Activated T-helper 17 cell treated with anti-CD3 and anti-CD28 coated beads, Interleukin-2, amount 50 U/mL, for 72 hours (primary cell): ENCODE measurements at regions not wholly inside any gene's neighbourhood (a gene's known extent, or its start where the extent isn't known, plus 50 kb on each side); places are given as distances from the start of the nearest gene placed in this dataset.
A peak's percentile ranks its signal among the peaks of the same experiment; 100 is the strongest.
"Not testable (repeated sequence)": the region's sequence is repeated elsewhere in the genome, so short reads cannot be mapped to it uniquely, and the experiment has no call there.

ENCODE experiments used
- ATAC-seq: fragments of 150-1000 bp; cut with Tn5 transposase; replicated peaks from 2 replicates; pipeline ENCODE4 v1.10.0; 2021; ENCODE audit warnings: mild to moderate bottlenecking, moderate library complexity
- H3K27ac Mint-ChIP-seq: one replicate; pipeline ENCODE4 v1.8.0; 2022; ENCODE audit warnings: mixed read lengths
- H3K27me3 Mint-ChIP-seq: one replicate; pipeline ENCODE4 v1.8.0; 2022; ENCODE audit warnings: mixed read lengths
- H3K36me3 Mint-ChIP-seq: one replicate; pipeline ENCODE4 v1.8.0; 2022; ENCODE audit warnings: low read depth, mild to moderate bottlenecking, mixed read lengths
- H3K4me1 Mint-ChIP-seq: one replicate; pipeline ENCODE4 v1.8.0; 2022; ENCODE audit warnings: mixed read lengths
- H3K4me3 Mint-ChIP-seq: one replicate; pipeline ENCODE4 v1.8.0; 2022; ENCODE audit warnings: mild to moderate bottlenecking, mixed read lengths
- H3K9me3 Mint-ChIP-seq: one replicate; pipeline ENCODE4 v1.8.0; 2022; ENCODE audit warnings: mixed read lengths

GRCh38 chr16:88241404-88242311 lies 141.1 kb upstream of the ZNF469 start:
- not testable (repeated sequence) for H3K9me3 Mint-ChIP-seq, H3K4me3 Mint-ChIP-seq, H3K4me1 Mint-ChIP-seq, H3K36me3 Mint-ChIP-seq, H3K27ac Mint-ChIP-seq, ATAC-seq
- H3K27me3 Mint-ChIP-seq = peaks cover 14% of the 10 kb centered on the region

DNA sequence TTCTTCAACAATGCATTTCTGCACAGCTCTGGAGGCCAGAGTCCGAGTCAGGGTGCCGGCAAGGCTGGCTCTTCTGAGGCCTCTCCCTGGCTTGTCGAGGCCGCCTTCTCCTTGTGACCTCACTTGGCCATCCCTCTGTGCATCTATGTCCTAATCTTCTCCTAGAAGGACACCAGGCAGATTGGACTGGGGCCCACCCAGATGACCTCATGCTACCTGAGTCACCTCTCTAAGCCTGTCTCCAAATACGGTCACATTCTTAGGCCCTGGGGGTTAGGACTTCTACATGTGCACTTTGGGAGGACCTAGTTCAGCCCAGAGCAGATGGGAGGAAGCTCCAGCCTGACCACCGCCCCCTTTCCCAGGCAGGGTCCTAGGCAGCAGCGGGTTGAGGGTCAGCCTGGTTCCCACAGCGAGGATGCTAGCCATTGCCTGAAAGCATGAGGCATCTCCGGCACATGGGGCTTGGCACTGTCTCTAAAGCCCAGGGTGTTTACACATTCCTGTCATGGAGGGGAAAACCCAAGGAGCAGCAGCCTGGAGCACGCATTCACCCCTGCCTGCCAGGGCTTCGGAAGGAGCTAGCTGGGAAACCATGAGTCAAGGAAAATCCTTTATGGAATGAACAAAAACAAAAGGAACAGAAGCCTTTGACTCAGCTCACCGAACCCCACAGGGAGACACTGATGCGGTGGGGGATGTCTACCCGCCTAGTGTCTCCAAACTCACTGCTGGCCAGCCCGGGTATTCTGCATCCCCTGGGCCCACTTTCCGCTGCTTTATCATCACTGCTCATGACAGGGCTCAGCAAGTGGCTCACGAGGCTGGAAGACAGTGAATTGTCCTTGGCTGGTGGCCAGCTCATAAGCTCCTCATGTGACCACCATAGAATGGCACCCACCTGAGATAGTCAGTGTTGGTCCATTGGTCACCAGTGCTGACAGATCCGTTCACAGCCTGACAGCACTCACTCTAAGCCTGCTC lies 140.2 kb upstream of the ZNF469 start:
- H3K27me3 Mint-ChIP-seq = peaks cover 14% of the 10 kb centered on the region
- not testable (repeated sequence) for H3K9me3 Mint-ChIP-seq, ATAC-seq, H3K27ac Mint-ChIP-seq, H3K36me3 Mint-ChIP-seq, H3K4me3 Mint-ChIP-seq, H3K4me1 Mint-ChIP-seq

DNA sequence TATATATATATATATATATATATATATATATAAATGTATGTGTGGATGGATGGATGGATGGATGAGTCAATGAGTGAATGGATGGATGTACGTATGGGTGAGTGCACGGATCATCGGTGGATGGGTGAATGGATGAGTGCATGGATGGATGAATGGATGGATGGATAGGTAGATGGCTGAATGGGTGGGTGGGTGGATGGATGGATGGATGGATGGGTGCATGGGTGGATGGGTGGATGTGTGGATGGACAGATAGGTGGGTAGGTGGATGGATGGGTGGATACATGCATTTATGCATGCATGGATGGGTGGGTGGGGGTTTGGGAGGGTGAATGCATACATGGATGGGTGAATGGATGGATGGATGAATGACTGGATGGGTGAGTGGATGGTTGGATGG lies 138.8 kb upstream of the ZNF469 start:
- H3K4me1 Mint-ChIP-seq, H3K9me3 Mint-ChIP-seq, H3K36me3 Mint-ChIP-seq, ATAC-seq, H3K27me3 Mint-ChIP-seq, H3K4me3 Mint-ChIP-seq, H3K27ac Mint-ChIP-seq: not testable (repeated sequence)

- not testable (repeated sequence) for H3K36me3 Mint-ChIP-seq, H3K4me3 Mint-ChIP-seq, H3K4me1 Mint-ChIP-seq, H3K9me3 Mint-ChIP-seq, H3K27ac Mint-ChIP-seq, H3K27me3 Mint-ChIP-seq, ATAC-seq
Observed at GRCh38 chr16:88245241-88246081, 137.3 kb upstream of the ZNF469 start.

DNA sequence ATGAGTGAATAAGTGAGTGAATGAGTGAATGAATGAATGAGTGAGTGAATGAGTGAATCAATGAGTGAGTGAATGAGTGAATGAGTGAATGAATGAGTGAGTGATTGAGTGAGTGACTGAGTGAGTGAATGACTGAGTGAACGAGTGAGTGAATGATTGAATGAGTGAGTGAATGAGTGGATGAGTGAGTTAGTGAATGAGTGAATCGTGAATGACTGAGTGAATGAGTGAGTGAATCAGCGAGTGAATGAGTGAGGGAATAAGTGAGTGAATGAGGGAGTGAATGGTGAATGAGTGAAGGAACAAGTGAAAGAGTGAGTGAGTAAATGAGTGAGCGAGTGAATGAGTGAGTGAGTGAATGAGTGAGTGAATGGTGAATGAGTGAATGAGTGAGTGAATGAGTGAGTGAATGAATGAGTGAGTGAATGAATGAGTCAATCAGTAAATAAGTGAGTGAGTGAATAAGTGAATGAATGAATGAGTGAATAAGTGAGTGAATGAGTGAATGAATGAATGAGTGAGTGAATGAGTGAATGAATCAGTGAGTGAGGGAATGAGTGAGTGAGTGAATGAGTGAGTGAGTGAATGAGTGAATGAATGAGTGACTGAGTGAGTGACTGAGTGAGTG lies 135.7 kb upstream of the ZNF469 start:
- H3K36me3 Mint-ChIP-seq, H3K9me3 Mint-ChIP-seq, H3K4me1 Mint-ChIP-seq, ATAC-seq, H3K4me3 Mint-ChIP-seq, H3K27ac Mint-ChIP-seq, H3K27me3 Mint-ChIP-seq: not testable (repeated sequence)

DNA sequence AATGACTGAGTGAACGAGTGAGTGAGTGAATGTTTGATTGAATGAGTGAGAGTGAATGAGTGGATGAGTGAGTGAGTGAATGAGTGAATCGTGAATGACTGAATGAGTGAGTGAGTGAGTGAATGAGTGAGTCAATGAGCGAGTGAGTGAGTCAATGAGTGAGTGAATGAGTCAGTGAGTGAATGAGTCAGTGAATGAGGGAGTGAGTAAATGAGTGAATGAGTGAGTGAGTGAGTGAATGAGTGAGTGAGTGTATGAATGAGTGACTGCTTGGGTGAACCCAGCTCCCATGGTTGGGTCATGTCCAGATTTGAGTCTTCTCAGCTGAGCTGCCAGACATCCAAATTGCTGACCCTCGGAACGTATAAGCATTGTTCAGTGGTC lies 135.2 kb upstream of the ZNF469 start:
- not testable (repeated sequence) for H3K4me3 Mint-ChIP-seq, H3K27me3 Mint-ChIP-seq, H3K36me3 Mint-ChIP-seq, H3K27ac Mint-ChIP-seq, H3K4me1 Mint-ChIP-seq, H3K9me3 Mint-ChIP-seq
- peak; percentile 92 for ATAC-seq

GRCh38 chr16:88248761-88249160 lies 134.0 kb upstream of the ZNF469 start:
- H3K27ac Mint-ChIP-seq, H3K36me3 Mint-ChIP-seq, ATAC-seq, H3K4me1 Mint-ChIP-seq, H3K9me3 Mint-ChIP-seq, H3K4me3 Mint-ChIP-seq, H3K27me3 Mint-ChIP-seq: not testable (repeated sequence)

- not testable (repeated sequence) for H3K27ac Mint-ChIP-seq, H3K4me3 Mint-ChIP-seq, H3K27me3 Mint-ChIP-seq, H3K4me1 Mint-ChIP-seq, H3K9me3 Mint-ChIP-seq, H3K36me3 Mint-ChIP-seq, ATAC-seq
Observed at GRCh38 chr16:88250381-88250780, 132.4 kb upstream of the ZNF469 start.

- not testable (repeated sequence) for H3K4me1 Mint-ChIP-seq, H3K27ac Mint-ChIP-seq, H3K9me3 Mint-ChIP-seq, ATAC-seq, H3K36me3 Mint-ChIP-seq, H3K4me3 Mint-ChIP-seq
- H3K27me3 Mint-ChIP-seq = peaks cover 24% of the 10 kb centered on the region
Observed at GRCh38 chr16:88252057-88252794, 130.5 kb upstream of the ZNF469 start.

- not testable (repeated sequence) for ATAC-seq, H3K9me3 Mint-ChIP-seq, H3K4me1 Mint-ChIP-seq, H3K4me3 Mint-ChIP-seq, H3K27ac Mint-ChIP-seq, H3K36me3 Mint-ChIP-seq
- H3K27me3 Mint-ChIP-seq = peaks cover 38% of the 10 kb centered on the region
Observed at GRCh38 chr16:88258141-88258540, 124.6 kb upstream of the ZNF469 start.

GRCh38 chr16:88258764-88259525 lies 123.8 kb upstream of the ZNF469 start:
- H3K36me3 Mint-ChIP-seq, H3K4me3 Mint-ChIP-seq, H3K27ac Mint-ChIP-seq, H3K9me3 Mint-ChIP-seq, H3K4me1 Mint-ChIP-seq: not testable (repeated sequence)
- H3K27me3 Mint-ChIP-seq = peaks cover 38% of the 10 kb centered on the region
- ATAC-seq = peak; percentile 65

GRCh38 chr16:88259538-88259937 lies 123.2 kb upstream of the ZNF469 start:
- not testable (repeated sequence) for H3K27ac Mint-ChIP-seq, ATAC-seq, H3K9me3 Mint-ChIP-seq, H3K4me3 Mint-ChIP-seq, H3K4me1 Mint-ChIP-seq, H3K36me3 Mint-ChIP-seq
- peaks cover 38% of the 10 kb centered on the region for H3K27me3 Mint-ChIP-seq

- not testable (repeated sequence) for ATAC-seq, H3K4me3 Mint-ChIP-seq, H3K4me1 Mint-ChIP-seq, H3K9me3 Mint-ChIP-seq, H3K27ac Mint-ChIP-seq, H3K36me3 Mint-ChIP-seq
- peaks cover 38% of the 10 kb centered on the region for H3K27me3 Mint-ChIP-seq
Observed at GRCh38 chr16:88260146-88260545, 122.6 kb upstream of the ZNF469 start.
